NCI-H82 treated with DMSO at 0.1 percent for 48 hours (cell line): ENCODE measurements at regions not wholly inside any gene's neighbourhood (a gene's known extent, or its start where the extent isn't known, plus 50 kb on each side); places are given as distances from the start of the nearest gene placed in this dataset.
"Not testable (repeated sequence)": the region's sequence is repeated elsewhere in the genome, so short reads cannot be mapped to it uniquely, and the experiment has no call there.

Experiments used
- DNase-seq: peaks from one replicate; lab custom pipeline; 2025; ENCODE audit not compliant: unreplicated experiment; lab: John Stamatoyannopoulos, UW

DNA sequence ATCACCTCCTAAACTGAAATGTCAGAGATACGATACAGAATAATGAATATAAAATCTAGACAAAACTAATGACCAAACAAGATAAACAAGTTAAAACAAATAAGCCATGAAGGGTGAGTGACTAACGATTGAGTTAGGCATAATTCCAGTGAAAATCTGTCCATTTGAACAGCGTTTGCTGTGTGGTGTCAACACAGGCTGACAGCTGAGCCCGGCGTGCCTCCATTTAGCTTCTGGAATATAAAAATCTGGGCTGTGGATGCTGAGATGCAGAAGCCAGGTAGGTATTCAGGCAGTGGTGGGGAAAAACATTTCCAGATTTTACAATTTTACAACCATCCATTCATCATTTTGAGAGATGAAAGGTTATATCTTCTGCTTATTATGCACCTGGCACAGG is 2041.4 kb upstream of the CELF4 start:
- DNase-seq = no peak

DNA sequence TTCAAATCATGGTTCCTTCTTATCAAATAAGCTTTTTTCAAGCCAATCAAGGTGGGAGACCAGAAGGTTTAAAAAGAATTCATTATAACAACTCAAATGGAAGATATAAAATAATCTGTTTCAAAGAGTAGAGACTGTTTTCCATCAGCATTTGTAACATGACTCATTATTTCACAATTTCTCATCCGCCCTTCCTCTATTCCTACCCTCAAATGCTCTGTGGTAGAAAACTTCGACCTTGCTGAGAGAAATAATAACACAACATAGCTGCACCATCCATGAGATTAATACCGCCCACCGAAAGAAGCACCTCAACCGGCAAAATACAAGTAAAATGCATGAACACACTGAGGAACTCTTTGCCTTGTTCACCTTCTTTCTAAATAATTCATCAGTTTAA is 2039.2 kb upstream of the CELF4 start:
- DNase-seq = no peak

DNA sequence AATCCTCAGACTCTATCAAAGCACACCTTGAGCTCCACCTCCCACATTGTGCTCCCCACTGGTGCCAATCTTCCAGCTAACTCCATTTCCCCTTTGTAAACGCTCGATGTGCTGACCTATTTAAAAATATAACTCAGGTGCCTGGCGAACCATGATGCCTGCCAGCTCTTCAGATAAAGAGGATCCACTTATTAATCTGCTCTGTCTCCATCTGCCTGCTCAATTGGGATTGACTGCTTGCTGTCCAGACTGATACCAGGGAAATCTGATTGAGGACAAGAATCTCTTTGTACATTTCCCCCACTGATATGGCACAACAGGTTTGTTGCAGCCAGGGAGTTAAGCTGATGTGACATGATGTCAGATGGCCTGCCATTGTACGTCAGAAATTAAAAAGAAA is 2036.5 kb upstream of the CELF4 start:
- peak; percentile 80 for DNase-seq

DNA sequence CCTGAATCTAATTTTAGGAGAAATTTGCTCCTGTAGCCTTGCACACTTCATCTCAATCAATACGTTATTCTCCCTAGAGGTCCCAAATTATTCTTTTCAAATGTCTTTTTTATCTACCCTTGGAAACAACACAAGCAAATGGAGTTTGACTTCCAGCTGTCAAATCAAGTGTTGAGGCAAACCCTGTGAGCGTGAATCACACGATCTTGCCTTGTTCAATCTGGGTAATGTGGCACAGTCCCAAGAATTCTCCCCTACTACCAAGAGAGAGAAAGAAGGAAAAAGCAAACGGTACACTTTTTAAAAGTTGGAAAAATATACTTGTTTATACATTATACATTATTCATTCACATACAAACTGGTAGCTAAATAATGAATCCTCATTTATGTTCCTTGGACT is 2035.3 kb upstream of the CELF4 start:
- no peak for DNase-seq

DNA sequence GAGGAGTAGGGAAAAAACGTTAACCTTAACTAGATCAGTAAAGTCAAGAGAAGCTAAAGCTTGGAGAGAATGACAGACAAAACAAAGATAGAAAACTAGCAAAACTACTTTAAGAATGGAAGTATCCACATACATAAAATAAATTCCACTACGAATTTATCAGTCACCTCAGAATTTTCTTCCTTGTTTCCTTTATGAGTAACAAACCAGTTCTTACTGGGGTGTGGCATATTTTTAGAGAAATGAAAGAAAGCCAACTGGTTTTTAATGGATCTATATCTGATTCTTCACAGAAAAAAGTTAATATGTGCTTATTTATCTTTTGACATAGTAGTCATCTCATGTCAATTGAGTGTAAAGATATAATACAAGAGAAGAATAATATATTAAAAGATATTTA is 2033.7 kb upstream of the CELF4 start:
- no peak for DNase-seq

DNA sequence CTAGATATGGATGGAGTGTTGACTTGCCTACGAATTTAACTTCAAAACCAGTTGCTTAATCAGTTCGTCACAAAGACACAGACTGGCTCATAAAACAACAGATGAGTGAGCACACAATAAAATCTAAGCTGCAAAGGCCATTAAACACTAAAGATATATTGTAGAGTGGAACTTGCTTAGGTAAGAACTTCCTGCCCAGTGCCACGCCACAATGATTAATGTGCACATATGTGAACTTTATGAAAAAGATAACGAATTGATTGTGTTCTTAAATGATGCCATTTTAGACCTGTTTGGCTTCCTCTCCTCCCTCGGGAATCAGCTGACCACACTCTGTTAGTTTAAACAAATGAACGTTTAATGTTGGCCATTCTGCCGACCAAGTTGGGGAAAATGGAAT is 2031.3 kb upstream of the CELF4 start:
- no peak for DNase-seq

DNA sequence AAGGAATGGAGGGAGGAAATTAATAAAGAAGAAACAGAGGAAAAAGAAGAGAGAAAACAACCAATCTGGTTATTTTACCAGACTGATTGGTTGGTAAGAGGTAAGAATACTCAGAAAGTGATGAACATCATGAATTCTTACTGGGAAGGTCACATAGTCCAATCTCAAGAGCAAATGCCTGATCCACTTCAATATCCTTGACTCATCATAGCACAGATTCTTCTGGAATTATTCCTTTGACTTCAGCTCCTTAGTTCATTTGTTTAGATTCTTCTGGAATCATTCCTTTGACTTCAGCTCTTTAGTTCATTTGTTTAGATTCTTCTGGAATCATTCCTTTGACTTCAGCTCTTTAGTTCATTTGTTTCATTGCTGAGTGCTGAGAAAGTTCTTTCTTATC is 2030.6 kb upstream of the CELF4 start:
- DNase-seq = no peak

DNA sequence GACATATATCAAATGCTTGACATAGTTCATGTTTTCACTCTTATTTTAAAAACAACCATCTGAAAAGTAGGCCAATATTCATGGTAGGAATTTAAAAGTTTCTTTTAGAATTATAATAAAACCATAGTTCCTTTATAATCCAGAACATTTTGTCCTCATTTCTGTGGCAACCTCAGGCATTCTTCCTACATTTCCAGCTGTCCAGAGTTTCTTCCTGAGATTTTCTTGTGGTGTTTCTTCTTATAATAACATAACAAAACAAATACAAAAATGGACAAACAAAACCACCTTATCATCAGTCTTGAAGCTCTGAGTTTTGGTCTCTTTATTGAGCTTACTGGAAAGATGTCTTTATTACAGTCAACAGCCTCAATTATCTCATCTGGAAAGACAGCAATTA is 2028.6 kb upstream of the CELF4 start:
- no peak for DNase-seq

DNA sequence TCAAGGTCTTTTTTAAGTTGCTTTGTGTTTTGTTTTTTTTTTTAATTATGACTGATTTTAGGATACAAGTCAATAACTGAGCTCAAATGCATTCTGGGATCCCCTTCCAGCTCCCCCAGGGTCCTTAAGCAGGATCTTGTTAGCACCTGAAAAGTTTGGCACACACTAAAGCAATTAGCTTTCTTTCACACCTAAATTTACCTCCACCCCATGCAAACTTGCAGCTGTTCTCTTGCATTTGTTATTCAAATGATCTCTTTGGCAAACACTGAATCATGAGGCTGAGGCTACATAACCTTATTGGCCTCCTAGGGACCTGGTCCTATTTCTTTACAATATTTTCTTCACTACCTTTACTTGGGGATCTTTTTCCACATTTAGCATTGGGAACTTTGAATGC is 2026.1 kb upstream of the CELF4 start:
- no peak for DNase-seq

DNA sequence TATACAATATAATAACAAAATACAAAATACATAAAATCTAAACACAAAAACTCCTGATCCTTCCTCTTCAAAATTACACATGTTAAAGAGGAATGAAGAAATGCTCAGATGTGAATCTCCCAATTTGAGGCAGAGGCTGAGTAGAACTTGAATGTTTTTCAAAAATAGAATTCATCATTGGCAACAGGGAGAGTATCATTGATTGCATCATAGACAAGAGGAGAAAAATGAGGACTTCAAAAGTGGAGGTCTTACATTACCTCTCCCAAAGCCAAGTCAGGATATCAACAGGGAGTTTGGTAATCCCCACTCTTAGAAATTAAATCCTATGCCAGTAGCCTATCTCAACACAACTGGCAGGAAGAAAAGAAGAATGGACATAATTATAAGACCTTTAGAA is 2023.9 kb upstream of the CELF4 start:
- no peak for DNase-seq

DNA sequence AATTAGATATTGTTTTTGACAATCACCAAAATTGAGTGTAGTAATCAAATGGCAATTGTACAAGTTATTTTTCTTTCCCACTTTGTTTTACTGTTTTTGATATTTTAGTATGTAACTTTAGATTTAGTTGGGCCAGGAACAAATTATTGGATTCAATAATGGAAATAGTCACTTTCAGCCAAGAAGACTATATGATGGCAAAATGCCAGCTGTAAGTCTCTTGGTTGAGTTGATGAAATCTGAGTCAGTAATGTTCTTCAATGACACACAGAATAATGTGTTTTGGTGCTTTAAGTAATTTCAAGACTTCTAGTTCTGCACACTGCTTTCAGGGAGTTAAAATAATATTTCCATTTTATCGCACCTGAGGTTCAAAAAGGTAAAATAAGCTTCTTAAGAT is 2022.0 kb upstream of the CELF4 start:
- no peak for DNase-seq

DNA sequence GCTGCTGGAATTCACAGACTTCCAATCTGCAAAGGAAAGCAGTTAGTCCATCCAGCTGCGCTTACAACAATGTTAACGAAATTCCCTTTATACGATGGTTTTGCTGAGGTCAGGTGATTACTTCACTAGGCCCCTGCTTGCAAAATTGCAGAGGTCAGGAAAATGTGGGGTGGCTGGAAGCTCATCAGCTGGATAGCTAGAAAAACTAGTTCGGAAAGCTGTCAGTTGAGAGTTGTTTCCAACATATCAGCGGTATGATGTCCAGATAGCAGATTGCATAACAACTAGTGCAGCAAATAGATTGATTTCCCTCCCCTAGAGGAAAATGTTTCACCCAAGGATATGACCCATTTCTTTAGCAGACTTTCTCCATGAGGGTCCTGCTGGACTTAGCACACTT is 2021.1 kb upstream of the CELF4 start:
- DNase-seq = no peak

DNA sequence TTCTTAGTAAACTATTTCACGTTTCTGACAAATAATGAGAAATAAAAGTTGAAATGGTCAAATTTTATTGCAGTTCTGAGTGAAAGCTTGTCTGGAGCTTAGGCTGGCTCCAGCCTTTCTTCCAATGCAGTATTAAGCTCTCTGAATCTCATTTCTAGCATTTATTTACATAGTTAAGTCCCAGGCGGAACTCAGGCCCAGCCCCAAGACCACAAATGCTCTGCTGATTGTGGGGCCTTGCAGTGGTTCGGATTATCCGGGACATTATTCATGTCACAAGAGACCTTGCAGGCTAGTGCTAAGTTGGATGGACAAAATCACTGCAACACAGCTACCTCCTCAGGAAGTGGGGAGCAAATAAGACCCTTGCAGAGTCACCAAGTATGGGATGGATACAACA is 2009.3 kb upstream of the CELF4 start:
- peak; percentile 69 for DNase-seq

DNA sequence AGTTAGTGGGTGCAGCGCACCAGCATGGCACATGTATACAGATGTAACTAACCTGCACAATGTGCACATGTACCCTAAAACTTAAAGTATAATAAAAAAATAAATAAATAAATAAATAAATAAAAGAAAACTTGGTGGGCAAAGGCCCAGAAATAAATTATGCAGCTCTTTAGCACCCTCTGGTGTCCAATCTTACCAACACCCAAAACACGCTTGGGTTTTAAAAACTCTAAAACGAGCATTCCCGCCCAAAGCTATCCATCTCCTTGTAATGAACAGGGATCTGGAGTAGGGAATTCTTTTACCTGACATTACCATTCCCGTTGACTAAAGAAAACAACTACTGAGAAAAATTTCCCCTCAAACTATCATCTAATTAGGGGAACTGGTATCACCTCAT is 2005.9 kb upstream of the CELF4 start:
- DNase-seq = peak; percentile 0

DNA sequence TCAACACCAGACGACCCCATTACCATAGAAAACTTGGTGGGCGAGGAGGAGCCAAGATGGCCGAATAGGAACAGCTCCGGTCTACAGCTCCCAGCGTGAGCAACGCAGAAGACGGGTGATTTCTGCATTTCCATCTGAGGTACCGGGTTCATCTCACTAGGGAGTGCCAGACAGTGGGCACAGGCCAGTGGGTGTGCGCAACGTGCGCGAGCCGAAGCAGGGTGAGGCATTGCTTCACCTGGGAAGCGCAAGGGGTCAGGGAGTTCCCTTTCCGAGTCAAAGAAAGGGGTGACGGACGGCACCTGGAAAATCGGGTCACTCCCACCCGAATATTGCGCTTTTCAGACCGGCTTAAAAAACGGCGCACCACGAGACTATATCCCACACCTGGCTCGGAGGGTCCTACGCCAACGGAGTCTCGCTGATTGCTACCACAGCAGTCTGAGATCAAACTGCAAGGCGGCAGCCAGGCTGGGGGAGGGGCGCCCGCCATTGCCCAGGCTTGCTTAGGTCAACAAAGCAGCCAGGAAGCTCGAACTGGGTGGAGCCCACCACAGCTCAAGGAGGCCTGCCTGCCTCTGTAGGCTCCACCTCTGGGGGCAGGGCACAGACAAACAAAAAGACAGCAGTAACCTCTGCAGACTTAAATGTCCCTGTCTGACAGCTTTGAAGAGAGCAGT is 2000.1 kb upstream of the CELF4 start:
- DNase-seq = not testable (repeated sequence)

DNA sequence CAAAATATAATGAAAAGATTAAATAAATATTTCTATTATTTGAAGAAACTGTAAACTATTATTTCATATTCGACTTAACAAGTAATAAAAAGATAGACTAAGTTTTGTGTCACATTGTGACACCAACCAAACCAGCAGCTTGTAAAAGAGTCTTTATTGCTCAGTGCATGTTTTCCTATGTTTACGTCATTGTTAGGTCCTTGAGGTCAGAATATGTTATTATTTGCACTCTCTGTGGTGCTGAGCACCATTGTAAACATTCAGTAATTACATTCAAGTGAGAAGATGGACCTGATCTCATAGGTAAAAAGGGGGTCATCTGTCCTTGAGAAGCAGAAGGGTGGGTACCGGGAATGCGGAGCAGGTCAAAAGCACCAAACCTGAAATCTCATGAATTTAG is 1999.1 kb upstream of the CELF4 start:
- DNase-seq = no peak

DNA sequence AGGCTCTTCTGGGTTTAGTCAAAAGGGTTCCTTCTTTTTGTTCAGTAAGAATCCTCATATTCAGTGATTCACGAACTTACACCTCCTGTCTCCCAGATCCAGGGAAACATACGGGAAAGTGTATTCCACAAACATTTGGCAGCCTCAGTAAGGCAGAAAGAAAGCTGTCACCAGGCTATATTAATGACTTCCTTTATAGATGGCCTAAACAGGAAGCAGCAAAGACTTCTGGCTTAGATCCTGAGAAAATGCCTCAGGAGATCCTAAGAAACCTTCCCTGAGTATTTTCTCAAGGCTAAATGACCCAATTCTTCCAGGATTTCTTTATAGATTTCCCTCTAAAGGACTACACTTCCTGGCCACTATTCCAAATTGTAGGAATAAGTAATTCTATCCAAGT is 1995.5 kb upstream of the CELF4 start:
- DNase-seq = no peak

DNA sequence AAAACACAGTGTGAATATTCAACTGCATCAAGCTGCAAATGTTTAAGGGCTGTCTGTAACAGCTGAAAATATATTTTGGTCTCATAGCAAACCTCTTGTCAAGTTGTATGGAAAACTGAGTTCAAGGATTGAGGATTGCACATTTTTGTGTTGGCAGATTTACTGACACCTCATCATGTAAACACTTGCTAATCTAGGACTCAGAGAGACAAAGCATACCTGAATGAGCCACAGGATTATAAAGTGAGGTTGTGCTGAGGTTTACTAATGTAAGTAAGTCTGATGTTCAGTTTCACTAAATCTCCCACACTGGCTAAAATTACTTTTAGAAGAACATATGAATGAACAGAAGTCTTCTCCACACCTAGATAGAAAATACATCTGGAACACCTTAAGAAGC is 1993.1 kb upstream of the CELF4 start:
- DNase-seq = no peak

DNA sequence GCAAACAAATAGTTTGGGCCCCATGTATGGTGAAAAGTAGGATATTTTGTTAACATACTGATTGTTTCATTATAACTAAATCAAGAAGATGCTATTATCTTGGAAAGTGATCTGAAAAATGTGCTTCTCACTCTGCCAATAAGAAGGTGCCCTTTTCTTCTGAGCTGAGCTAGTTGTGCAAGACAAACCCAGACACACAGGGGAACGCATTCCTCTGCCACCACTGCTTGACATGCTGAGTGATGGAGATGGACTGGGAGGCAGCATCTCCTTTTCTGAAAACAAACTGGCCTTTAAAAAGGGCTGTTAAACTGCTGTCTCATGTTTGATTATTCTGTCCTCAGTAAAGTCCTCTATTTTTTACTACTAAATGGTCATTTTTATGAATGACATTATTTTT is 1989.9 kb upstream of the CELF4 start:
- DNase-seq = no peak

DNA sequence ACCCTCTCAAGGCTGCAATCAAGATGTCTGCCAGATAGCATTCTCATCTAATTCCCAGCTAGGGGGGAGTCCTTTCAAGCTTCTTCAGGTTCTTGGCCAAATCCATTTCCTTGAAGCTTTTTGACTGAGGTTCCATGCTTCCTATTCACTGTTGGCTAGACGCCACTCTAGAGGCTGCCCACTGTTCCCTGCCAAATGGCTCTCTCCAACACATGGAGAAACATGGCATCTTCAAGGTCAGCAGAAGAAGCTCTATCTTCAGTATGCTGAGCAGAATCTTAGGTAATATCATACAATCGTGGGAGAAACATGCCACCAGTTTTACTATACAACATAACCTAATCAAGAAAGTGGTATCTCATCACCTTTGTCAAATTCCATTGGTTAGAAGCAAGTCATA is 1985.1 kb upstream of the CELF4 start:
- DNase-seq = no peak

DNA sequence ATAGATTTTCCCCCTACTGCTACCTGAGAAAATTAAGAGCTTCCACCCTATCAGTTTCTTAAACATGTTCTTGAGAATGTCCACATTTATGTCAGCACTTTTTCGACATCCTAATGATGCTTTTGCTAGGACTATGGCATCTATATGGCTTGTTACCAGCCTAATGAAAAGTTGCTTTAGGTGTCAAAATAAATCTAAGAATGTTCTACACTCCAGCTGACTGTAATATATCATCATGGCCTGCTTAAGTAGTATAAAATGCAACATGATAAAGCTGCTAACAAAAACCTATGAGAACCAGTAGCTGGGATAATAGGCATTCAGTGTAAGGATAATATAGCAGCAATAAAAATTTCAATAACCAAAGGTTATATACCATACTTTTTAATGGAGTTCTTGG is 1983.5 kb upstream of the CELF4 start:
- no peak for DNase-seq

DNA sequence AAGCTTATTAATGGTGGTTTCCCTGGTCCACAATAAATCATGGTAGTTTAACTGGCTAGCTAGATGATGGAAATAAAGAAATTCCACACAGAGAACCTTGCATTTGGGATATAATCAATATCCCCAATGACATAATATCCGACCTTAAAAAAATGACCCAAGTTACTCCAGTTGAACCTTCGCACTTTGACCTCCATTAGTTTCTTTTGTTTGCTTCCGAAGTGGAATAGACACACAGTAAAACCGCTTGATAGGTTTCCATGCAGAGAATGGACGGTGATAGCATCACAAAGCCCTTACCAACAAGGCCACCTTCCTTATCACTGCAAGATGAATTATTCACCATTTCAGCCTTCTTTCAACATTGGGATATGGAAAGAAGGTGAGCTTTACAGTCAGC is 1966.1 kb upstream of the CELF4 start:
- no peak for DNase-seq

DNA sequence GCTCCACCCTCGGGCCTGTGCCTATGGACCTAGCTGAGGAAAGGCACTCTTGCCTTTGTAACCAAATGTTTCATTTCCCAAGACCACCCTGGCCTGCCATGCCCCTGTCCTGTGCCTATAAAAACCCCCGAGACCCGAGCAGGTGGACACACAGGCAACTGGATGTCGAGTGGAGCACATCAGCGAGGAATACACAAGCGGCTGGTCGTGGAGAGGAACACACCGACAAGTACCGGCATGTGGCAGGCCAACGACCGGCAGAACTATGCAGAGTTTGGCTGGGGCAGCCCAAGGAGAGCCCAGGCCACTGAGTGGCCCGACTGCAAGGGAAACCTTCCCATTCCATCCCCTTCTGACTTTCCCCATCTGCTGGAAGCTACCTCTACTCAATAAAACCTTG is 1963.8 kb upstream of the CELF4 start:
- no peak for DNase-seq

DNA sequence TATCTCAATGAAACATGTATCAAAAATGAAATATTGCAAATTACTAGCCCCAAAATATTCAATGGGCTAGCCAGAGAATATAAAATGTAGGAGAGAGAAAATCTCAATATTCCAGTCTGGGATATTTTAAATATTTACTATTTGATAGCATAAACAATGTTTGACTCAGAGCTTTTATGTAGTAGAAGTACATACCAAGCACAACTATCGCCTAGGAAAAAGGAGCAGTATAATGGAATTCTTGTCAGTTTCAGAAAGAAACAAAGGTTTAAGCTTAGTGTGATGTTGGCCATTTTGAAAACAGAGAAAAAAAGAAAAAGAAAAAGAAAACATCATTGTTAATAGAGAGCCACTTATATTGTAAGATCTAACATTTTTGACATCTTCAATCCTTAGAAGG is 1961.9 kb upstream of the CELF4 start:
- DNase-seq = no peak
